Esophagus squamous epithelium (tissue), 4 donors: ENCODE measurements at regions not wholly inside any gene's neighbourhood (a gene's known extent, or its start where the extent isn't known, plus 50 kb on each side); places are given as distances from the start of the nearest gene placed in this dataset.

ENCODE experiments used
- CTCF ChIP-seq, 6 experiments: fragments of 450-650 bp in 4 of 6; fragments of 200-600 bp in 2 of 6; sonication (generic) in 2 of 6; IDR thresholded peaks; one replicate each; pipeline ENCODE4 v1.5.1; 2016 to 2019; ENCODE audit warnings: antibody characterized with exemption in 6 of 6, mild to moderate bottlenecking in 4 of 6, moderate library complexity in 4 of 6
- POLR2A ChIP-seq, 4 donors: fragments of 450-650 bp; IDR thresholded peaks; one replicate each; pipeline ENCODE4 v1.6.1; 2017; ENCODE audit warnings: antibody characterized with exemption in 4 of 4, mild to moderate bottlenecking in 4 of 4, moderate library complexity in 3 of 4

GRCh38 chr7:153247926-153248325 lies 488.4 kb downstream of the ACTR3B start:
- no peak for TF ChIP-seq POLR2A (IDR thresholded peaks at IDR 0.05)
- no peak for TF ChIP-seq CTCF (IDR thresholded peaks at IDR 0.05)
